DMS53 (cell line): ENCODE measurements at regions not wholly inside any gene's neighbourhood (a gene's known extent, or its start where the extent isn't known, plus 50 kb on each side); places are given as distances from the start of the nearest gene placed in this dataset.
"Not testable (repeated sequence)": the region's sequence is repeated elsewhere in the genome, so short reads cannot be mapped to it uniquely, and the experiment has no call there.

ENCODE experiments used
- DNase-seq: peaks from one replicate; lab custom pipeline; 2025; lab: John Stamatoyannopoulos, UW

DNA sequence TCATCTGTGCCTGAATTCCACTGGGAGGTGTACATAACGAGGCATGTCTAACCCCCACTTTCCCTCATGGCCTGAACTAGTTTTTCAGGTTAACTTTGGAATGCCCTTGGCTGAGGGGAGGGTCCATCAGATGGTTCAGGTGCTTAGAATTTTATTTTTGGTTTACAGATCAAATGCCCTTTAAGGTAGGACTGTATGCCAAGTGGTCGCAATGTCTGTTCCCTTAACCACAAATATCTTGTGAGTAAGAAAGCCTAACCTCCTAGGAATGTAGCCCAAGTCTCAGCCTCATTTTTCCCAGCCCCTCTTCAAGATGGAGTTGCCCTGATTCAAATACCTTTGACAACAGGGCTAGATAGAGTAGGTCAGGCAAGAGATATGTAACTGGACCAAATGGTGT lies 78.4 kb downstream of the RNASET2 start:
- DNase-seq: no peak

DNA sequence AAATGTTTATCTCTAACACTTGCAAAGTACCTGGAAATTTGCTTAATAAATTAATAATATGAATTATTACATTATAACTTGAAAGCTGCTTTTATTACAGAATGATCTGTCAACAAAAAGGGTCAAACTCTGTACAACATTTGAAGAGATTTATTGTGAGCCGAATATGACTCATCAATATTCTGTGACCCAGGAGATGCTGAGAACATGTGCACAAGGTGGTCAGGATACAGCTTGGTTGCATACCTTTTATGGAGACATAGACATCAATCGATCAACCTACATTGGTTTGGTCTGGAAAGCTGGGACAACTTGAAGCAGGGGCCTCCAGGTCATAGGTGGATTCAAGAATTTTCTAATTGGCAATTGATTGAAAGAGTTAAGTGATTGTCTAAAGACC lies 79.0 kb downstream of the RNASET2 start:
- DNase-seq: no peak

DNA sequence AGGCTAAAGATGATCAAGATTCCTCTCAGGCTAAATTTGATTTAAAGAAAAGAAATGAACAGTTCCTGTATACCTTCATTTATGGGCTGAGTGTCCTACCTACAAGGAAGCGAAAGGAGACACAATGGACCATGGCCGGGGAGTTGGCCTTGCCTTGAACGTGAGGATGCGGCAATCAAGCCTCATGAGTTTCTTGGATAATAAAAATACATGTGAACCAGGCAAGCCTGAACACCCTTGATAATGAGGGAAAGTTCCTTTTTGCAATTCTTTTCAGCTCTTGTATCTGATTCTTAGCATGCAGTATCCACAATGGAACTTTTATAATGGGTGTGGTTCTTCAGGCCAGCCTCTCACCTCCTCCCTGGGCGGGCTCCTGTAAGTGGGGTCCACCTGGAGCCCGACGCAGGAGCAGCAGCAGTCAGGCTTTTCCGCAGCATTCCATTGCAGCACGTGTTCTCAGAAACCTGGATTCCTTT lies 83.8 kb downstream of the RNASET2 start:
- DNase-seq: no peak

DNA sequence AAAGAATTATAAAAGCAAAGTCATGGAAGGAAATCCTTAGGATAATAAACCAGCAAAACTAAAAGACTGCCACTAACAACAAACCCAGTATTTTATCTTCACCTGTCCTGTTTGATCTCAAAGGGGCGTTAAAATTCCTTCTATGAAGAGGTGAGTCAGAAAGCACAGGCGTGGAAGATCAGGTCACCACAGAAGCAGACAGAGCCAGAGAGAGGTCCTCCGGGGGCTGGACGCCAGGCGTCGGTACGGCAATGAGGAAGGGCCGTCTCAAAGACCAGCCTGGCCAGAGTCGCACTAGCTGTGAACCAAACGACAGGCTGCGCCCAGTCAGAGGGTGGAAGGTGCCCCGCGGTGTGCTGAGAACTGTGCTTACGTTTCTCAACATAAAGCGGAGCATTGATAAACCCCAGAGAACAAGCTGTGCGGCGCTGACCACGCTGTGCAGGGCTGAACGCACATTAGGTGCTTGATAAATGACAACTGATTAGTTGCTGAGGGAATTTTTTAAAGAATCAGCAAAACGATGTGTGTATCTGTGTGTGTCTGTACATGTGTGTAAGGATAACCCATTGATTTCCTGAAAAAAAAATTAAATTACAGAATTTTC lies 85.6 kb downstream of the RNASET2 start:
- no peak for DNase-seq

DNA sequence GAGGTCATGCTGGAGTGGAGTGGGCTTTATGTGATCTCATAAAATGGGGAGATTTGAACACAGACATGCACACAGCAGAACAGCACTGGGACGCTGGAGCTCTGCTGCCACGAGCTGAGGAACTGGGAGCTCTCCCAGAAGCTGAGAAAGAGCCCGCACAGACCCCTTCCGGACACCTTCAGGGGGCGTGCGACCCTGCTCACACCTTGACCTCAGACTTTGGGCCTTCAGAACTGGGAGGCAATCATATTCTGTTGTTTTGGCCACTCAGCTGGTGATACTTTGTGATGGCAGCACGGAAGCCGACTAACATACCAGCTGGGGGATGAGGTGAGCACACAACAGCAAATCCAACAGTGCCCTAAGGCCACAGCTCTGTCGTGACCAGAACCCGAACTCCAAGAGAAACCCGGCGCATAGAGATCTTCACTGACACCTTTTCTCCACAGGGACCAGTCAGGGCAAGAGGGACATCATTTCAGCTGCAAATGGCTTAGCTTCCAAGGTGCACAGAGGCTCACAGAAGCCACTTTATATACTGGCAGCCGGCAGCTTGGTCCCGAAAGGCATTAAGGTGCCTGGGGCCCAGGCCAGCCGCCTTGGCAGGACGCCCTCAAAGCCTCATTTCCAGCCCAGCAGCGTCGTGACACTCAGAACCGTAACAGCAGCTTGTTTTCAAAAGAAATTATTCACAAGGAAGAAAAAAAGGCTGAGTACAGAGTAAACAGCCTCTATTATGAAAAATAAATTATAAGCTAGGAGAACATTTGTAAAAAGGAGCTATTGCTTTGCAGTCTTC lies 89.3 kb downstream of the RNASET2 start:
- no peak for DNase-seq

DNA sequence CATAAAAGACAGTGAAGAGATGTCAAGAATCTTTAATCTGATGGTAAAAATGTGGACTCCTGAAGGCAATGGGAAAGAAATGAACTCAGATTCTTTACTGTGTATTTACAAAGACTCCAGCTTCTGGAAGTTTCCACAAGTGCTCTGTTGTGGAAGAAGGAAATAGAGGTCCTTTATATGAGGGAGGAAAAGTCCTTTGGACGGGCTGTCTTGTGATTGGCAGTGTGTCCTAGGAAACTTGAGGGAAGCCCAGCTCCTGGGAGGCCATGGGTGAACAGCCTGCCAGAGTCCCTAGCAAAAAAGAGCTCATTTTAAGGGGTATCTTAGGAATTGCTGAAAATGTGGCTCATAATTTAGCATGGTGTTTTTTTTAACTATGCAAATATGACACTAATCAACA lies 92.0 kb downstream of the RNASET2 start:
- DNase-seq: no peak

DNA sequence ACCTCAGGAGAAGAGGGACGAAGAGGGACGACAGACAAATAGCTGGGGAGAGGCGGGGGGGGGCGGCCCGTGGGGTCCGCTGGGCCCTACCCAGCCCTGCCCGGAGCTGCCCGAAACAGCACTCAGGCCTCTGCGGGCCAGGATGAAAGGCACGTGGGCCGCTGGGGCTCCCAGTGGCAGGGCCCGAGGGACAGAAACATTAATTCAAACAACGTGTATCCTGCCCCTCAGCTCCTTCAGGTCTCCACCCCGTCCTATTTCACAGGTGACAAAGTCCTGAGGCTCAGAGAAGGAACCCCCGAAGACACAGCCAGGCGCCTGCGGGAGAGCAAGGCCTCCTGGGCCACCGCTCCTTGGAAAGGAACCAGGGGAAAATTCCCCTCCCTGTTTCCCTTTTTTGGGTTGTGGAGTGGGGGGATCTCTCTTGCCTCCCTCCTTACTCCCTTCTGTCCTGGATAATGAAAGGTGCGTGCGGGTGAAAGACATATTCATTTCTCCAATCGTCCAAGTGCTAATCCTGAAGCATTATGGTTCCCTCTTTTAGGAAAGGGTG lies 93.3 kb downstream of the RNASET2 start:
- peak; percentile 58 for DNase-seq

DNA sequence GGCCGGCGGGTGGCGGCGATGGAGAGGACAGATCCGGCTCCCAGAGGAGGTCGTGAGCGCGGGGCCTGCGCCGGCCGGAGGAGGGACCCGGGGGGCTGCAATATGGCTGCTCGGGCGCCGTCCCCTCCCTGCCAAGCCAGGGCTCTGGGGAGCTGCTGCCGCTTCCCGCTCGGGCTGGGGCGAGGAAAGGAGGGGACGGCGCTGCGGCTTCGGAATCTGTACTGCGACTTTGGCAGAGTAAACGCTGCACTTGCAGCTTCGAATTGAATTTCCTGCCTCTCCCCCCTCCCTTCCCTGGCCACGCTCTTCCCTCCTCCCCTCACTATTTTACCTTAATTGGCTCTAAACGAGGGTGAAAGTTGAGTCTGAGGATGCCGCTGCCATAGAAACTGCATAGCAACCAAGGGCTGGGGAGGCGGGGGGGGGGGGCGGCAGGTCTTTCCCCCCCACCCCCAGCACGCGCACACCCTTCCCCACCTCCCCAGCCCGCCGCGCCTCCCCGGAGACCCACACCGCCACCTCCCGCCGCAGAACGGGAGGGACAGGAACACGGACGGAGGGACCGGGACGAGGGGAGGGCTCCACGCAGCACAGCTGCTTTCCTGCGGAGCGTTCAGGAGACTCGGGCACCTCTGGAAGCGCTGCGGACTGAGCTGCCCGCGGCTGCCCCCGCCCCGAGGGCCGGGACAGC lies 93.9 kb downstream of the RNASET2 start:
- peak; percentile 70 for DNase-seq

DNA sequence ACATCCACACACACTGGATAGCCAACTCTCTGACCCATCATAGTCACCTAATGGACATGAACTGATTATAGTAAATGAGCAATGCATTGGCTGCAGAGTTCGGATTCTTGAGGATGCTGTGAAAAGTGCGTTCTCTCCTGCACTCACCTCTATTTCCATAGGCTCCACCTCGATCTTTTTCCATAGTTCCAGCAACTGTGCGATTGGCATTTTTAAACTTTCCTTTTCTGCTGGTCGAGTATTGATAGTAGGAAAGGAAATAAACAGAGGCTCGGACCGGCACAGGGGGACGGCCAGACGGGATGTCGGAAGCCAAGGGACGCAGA lies 94.4 kb downstream of the RNASET2 start:
- peak; percentile 31 for DNase-seq

DNA sequence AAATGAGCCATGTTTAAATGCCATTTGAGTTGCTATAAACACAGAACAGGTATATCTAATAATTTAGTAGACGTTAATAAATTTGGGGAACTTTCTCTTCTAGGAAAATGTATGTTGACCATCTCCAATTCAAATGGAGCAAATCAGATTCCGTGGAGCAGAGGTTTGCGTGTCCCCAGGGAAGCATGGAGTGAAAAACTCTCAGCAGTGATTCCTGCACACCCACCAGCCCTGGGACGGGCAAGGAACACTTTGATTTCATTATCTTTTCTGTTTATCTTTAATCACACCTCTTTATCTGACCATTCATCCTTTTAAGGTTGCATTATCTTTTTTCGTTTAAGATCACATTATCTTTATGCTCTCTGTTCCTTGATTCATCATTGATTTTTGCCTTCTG lies 95.0 kb downstream of the RNASET2 start:
- DNase-seq: no peak

DNA sequence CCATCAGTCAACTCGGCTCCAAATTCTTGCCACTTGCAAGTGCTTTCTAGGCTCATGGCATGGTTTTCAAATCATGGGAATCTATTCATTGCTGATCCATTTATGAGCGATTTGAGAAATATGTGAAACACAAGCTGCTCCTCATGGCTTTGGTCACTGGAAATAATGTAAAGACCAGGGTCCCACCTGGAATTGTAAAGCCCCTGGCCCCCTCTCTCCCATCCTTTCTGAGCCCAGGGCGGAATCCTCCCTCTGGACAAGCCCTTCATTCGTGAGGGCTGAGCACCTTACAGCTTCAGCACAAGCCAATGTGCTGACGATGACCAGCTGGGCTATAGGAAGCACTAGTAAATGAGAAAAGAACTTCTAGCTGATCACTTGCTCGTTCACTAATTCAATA lies 96.0 kb downstream of the RNASET2 start:
- DNase-seq: no peak

DNA sequence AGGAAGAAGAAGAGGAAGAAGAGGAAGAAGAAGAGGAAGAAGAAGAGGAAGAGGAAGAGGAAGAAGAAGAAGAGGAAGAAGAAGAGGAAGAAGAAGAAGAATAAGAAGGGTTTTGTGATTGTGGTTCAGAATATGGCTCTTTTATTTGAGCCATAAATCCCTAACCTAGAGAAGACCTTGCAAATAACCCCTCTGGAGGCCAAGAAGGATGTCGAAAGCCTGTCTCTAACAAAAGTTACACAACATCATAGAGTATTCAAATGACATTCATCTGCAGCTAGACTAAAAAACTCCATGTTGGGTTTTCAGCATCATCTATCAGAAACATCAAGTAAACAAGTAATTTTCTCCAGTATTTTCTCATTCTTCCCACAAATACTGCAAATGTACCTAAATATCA lies 100.9 kb downstream of the RNASET2 start:
- no peak for DNase-seq

DNA sequence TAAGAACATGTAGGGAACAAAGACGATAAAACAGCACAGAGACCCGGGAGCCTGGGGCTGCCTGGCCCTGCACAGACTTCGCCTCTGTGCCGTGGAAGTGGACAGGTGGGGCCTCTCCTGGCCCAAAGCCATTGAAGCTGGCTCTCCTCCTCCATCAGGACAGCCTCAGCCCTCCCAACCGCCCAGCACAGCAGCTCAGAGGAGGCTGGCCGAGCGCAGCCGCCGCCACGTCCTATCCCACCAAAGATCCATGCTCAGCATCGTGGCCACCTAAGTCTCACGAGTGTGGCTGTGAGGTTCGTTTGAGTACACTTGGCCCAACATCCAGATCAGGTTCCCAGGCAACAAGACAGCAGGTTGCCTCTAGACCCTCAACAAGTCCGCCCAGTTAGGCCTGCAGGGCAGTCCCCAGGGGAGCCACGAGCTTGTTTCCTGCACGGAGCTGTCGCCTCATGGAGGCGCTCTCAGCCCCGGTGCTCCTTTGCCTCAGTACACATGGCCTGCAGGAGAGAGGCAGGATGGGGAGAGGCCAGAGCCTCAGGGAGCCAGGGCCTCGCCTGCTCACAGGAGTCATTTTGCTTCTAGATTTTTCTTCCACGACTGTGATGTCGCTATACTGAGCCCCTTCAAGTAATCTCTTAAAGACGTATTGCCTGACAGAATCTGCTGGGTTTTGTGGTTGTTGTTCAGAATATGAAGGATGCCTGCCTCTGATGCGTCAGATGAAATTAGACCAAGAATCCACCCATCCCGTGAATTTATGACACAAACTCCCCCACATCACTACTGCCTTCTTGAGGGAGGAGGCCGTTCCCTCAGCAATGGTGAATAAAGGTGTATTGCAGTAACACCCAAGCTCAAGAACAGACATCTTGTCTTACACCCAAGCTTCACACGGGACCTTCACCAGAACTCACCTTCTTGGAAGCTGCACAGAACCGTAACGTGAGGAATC lies 102.7 kb downstream of the RNASET2 start:
- DNase-seq: no peak

DNA sequence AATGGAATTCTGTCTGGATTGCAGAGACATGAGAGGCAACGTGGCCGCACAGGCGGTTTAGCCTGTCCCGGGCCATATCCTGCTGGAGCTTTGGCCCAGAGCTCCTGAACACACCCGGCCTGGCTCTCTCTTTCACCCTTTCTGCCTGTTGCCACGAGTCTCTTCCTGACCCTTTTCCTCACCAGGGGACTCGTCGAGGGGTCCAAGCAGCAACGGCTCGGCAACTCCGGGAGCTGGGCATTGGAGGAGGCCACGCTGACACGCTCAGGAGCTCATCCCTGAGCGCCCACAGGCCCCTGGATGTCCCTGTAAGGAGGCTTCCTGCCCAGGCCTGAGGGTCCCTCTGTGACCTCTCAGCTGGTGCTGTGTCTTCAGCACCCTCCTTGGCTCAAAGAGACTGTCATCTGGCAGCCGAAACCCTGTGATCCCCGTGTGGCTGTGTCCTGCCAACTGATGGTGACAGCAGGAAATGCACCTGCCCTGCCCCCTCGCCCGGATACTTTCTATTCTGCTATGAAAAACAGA lies 103.8 kb downstream of the RNASET2 start:
- DNase-seq: no peak

DNA sequence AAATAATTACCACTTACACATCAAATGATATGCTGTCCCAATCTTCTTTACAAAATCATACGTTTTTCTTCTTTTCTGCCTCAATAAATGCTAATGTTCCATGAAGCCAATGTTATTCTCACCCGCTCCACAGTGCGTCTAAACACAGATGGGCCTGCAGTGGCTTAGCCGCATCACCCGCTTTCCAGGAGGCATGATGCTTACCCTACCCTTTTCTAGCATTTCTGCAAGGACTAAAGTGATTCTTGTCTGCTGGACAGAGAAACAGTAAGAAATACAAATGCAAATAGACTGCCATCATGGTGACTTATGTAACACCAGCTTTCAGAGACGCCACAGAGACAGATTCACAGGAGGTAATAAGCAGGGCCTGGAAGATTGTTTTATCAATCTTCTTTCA lies 104.4 kb downstream of the RNASET2 start:
- no peak for DNase-seq

DNA sequence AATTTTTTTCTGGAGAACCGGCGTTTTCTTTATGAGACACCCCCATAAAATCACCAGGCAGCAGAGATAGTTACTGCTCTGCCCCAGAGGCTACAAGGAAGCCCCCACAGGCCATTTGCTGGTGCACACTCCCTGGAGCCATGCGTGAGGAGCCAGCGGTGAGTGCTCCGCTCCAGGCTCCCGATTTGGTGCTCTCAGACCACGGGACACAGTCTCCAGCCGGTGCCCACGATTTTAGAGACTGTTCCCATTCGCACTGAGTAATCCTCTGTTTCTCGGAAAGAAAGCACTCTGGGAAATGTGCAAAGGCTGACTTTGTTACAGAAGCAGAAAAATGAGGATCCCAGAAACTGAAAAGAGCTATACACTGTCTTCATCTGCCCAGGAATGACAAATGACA lies 104.9 kb downstream of the RNASET2 start:
- no peak for DNase-seq

DNA sequence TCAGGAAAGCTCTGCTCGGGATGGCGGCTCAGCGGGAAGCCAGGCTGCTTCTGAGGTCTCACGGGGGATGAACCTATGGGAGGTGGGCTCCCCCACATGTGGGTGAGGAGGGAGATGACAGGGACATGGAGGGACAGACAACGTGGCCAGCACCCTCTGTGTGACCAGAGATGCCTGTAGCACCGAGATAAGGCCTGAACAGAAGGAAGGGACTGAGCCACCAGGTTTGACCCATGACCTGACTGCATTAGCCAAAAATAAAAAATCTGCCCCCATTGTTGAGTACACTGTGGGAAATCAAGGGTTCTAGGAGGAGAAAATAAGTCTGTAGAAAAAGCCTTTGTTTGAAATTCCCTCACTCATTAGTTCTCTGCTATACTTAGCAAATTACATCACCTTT lies 105.7 kb downstream of the RNASET2 start:
- no peak for DNase-seq

DNA sequence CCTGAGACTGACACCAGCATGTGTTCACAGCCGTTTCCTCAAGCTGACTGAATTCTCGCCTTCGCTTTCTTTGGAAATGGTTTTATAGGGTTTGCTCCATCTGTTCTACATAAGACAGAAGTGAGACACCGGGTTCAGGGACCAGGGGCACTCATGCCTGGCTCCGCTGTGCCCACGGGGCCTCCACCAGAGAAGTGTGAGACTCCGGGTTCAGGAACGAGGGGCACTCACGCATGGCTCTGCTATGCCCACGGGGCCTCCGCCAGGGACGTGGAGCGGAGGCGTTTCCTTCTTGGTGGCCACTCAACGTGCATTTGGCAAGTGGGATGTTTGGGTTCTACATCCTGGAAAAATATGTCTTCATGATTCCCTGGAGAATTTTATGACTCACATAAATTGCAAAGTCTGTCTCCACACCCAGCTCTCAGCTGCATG lies 106.6 kb downstream of the RNASET2 start:
- no peak for DNase-seq

DNA sequence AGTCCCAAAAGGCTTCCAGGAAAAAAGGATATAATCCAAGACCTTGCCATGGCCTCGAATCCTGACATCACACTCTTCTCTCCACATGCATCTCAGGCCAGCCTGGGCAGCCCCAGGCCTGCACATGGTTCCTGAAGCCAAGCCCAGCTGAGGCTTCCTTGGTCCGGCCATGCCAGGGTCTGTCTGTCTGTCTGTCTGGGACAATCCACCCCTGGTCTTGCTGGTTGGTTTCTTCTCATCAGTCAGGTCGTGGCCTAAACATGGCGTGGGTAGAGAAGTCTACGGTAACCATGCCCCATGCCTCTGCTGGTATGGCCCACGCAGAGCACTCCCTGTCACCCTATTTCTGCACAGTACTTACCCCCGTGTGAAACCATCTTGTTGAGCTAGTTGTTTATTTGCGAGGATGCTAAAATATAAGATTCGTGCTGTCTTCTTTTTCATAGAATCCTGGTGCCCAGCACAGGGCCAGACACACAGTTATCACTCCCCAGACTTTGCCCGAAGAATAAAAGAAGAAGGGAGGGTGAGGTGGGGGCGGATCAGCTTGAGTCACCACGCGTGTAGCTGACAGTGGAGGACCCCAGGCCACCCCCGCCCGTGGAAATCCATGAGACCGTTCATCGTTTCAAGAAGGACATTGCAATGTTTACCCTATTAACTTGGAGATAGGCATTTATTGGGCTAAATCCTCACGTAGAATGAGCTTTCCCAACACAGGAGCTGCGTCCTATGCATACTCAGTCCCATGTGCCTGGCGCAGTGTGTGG lies 107.2 kb downstream of the RNASET2 start:
- DNase-seq: no peak

DNA sequence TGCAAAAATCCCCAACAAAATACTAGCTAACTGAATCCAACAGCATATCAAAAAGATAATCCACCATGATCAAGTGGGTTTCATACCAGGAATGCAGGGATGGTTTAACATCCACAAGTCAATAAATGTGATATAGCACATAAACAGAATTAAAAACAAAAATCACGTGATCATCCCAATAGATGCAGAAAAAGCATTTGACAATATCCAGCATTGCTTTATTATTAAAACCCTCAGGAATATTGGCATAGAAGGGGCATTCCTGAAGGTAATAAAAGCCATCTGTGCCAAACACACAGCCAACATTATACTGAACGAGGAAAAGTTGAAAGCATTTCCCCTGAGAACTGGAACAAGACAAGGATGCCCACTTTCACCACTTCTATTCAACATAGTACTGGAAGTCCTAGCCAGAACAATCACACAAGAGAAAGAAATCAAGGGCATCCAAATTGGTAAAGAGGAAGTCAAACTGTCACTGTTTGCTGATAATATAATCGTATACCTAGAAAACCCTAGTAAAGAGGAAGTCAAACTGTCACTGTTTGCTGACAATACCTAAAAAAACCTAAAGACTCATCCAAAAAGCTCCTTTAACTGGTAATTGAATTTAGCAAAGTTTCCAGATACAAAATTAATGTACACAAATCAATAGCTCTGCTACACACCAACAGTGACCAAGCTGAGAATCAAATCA lies 109.8 kb downstream of the RNASET2 start:
- DNase-seq: not testable (repeated sequence)
